Prostate gland (tissue), 2 donors: ENCODE measurements at regions not wholly inside any gene's neighbourhood (a gene's known extent, or its start where the extent isn't known, plus 50 kb on each side); places are given as distances from the start of the nearest gene placed in this dataset.

Experiments
- DNase-seq: peaks from one replicate; pipeline ENCODE4 v3.0.0-alpha.2; 2019; ENCODE audit warnings: low spot score
- H3K27ac ChIP-seq, 2 donors: fragments of 200-600 bp; sonication (generic); 2 replicates each; pipeline ENCODE4 v1.5.1; 2017 to 2019
- H3K27me3 ChIP-seq: fragments of 200-600 bp; sonication (generic); replicated peaks from 2 replicates; pipeline ENCODE4 v1.5.1; 2019; ENCODE audit not compliant: insufficient read depth
- H3K36me3 ChIP-seq, 2 donors: fragments of 200-600 bp; sonication (generic); 1 replicate in 1 of 2; 2 replicates in 1 of 2; pipeline versions ENCODE4 v1.5.1 to v1.8.1; 2017 to 2019
- H3K4me1 ChIP-seq: fragments of 200-600 bp; sonication (generic); replicated peaks from 2 replicates; pipeline ENCODE4 v1.5.1; 2019
- H3K4me3 ChIP-seq, 2 donors: fragments of 200-600 bp; sonication (generic); 2 replicates each; pipeline ENCODE4 v1.5.1; 2017 to 2019
- H3K9me3 ChIP-seq: fragments of 200-600 bp; sonication (generic); 2 replicates; pipeline ENCODE4 v1.5.1; 2017
- CTCF ChIP-seq, 4 experiments: fragments of 200-600 bp in 2 of 4; fragments of 450-650 bp in 2 of 4; sonication (generic) in 2 of 4; IDR thresholded peaks; 1 replicate in 3 of 4; 2 replicates in 1 of 4; pipeline ENCODE4 v1.5.1; 2016 to 2019; ENCODE audit warnings: antibody characterized with exemption in 4 of 4, mild to moderate bottlenecking in 2 of 4, moderate library complexity in 2 of 4
- POLR2A ChIP-seq: fragments of 450-650 bp; IDR thresholded peaks from one replicate; pipeline ENCODE4 v1.6.1; 2016; ENCODE audit warnings: antibody characterized with exemption, mild to moderate bottlenecking
- POLR2AphosphoS5 ChIP-seq: sonication (generic); formaldehyde crosslinking; IDR thresholded peaks from one replicate; pipeline ENCODE4 v1.6.1; 2017; ENCODE audit warnings: antibody characterized with exemption
- WGBS: methylation state at CpG from one replicate; pipeline ENCODE4 v1.1.5; 2018; 5-methylcytosine and 5-hydroxymethylcytosine counted together
- intact Hi-C: fragments of 100-400 bp; cut with DNase I; formaldehyde crosslinking; loops from one replicate; pipeline ENCODE4 v1.14.2; 2022

DNA sequence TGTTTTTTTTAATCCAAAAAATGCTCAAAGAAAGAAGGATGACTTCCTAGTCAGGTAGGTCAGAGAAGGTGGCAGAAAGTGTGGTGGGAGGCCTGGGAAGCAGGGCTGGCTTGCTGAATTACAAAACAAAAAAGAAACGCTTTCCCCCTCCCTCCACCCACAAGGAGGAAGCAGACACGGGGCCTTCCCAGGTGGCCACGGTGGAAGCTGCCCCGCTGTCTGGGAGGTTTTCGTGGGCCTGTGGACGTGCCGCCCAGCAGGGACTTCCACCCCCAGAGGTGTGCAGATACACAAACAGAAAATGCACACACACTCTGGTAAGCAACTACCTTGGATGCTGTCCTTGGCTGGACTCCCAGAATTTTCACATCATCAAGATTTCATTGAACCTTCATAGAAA lies 198.2 kb upstream of the CDH4 start:
- TF ChIP-seq POLR2AphosphoS5 (no peak), POLR2A (no peak), CTCF (IDR thresholded peaks at IDR 0.05) (no peak)
- 48% methylated on average over 7 of the region's 7 CpGs for whole genome bisulfite sequencing
- Histone ChIP-seq H3K27me3 (peaks cover 3% of the 10 kb centered on the region), H3K27ac (no peak overlapping the region), H3K9me3 (no peaks in the 10 kb centered on the region), H3K36me3 (no peaks in the 10 kb centered on the region), H3K4me1 (no peaks in the 10 kb centered on the region), H3K4me3 (no peak overlapping the region)
- intact Hi-C loops: no loop called here
- DNase-seq: no peak

GRCh38 chr20:61054411-61054810 lies 197.7 kb upstream of the CDH4 start:
- no peaks in the 10 kb centered on the region for H3K36me3 ChIP-seq
- H3K4me1 ChIP-seq: no peaks in the 10 kb centered on the region
- peaks cover 3% of the 10 kb centered on the region for H3K27me3 ChIP-seq
- intact Hi-C loops: no loop called here
- WGBS: 88% methylated on average over 9 of the region's 9 CpGs
- no peak overlapping the region for H3K4me3 ChIP-seq
- no peak for TF ChIP-seq CTCF (IDR thresholded peaks at IDR 0.05)
- TF ChIP-seq POLR2A: no peak
- DNase-seq: no peak
- H3K9me3 ChIP-seq: no peaks in the 10 kb centered on the region
- no peak overlapping the region for H3K27ac ChIP-seq

- H3K9me3 ChIP-seq: no peaks in the 10 kb centered on the region
- intact Hi-C loops: no loop called here
- 62% methylated on average over 14 of the region's 14 CpGs for WGBS
- peaks cover 3% of the 10 kb centered on the region for H3K27me3 ChIP-seq
- no peak overlapping the region for H3K4me3 ChIP-seq
- no peak overlapping the region for H3K27ac ChIP-seq
- no peaks in the 10 kb centered on the region for H3K4me1 ChIP-seq
- TF ChIP-seq POLR2AphosphoS5 (no peak), CTCF (IDR thresholded peaks at IDR 0.05) (no peak), POLR2A (no peak)
- DNase-seq: no peak
- H3K36me3 ChIP-seq: no peaks in the 10 kb centered on the region
Measured at GRCh38 chr20:61055180-61056010, 196.7 kb upstream of the CDH4 start.

DNA sequence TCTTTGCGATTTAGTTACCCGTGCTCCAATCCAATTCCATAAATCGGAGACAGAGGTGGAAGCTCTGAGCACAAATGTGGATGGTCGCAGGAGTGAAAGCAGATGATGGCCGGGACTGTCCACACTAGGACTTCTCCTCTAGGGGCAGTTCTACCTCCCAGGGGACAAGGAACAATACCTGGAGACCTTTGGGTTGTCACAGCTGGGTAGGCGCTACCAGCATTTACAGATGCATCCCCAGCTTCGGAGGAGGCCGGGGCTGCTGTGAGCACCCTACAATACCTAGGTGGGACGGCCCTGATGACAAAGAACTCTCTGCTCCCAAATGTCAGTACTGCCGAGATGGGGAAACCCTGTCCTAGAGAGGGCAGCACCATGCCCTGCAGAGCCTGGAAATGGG lies 195.9 kb upstream of the CDH4 start:
- Histone ChIP-seq H3K36me3 (no peaks in the 10 kb centered on the region), H3K9me3 (no peaks in the 10 kb centered on the region), H3K4me1 (no peaks in the 10 kb centered on the region), H3K27me3 (peaks cover under 1% of the 10 kb centered on the region), H3K27ac (no peak overlapping the region), H3K4me3 (no peak overlapping the region)
- TF ChIP-seq POLR2A (no peak), POLR2AphosphoS5 (no peak), CTCF (IDR thresholded peaks at IDR 0.05) (no peak)
- intact Hi-C loops: no loop called here
- 77% methylated on average over 10 of the region's 10 CpGs for WGBS
- no peak for DNase-seq
